Neural cell (in vitro differentiated cells): ENCODE measurements at regions not wholly inside any gene's neighbourhood (a gene's known extent, or its start where the extent isn't known, plus 50 kb on each side); places are given as distances from the start of the nearest gene placed in this dataset.

ENCODE experiments used
- H2AFZ ChIP-seq: fragments of 200-600, 300-800 bp; sonication (generic), shearing (Covaris generic); 2 replicates; pipeline ENCODE4 v1.6.0; 2014; ENCODE audit warnings: low read depth, mild to moderate bottlenecking, antibody characterized with exemption, low read length, moderate library complexity
- H3F3A ChIP-seq: fragments of 200-600 bp; shearing (Covaris generic); 2 replicates; pipeline ENCODE4 v1.6.1; 2016; ENCODE audit warnings: mild to moderate bottlenecking, moderate library complexity, mixed read lengths, antibody characterized with exemption, low read length; ENCODE audit not compliant: insufficient read depth, poor library complexity, severe bottlenecking
- H3K27ac ChIP-seq: fragments of 200-600, 300-800 bp; sonication (generic), shearing (Covaris generic); 2 replicates; pipeline ENCODE4 v1.5.1; 2014; ENCODE audit warnings: mild to moderate bottlenecking, low read length, moderate library complexity
- H3K27me3 ChIP-seq: fragments of 300-800, 200-600 bp; sonication (generic), shearing (Covaris generic); 2 replicates; pipeline ENCODE4 v1.6.0; 2014; ENCODE audit warnings: mild to moderate bottlenecking, low read depth, low read length, moderate library complexity; ENCODE audit not compliant: insufficient read depth
- H3K36me3 ChIP-seq: fragments of 300-800, 200-600 bp; sonication (generic), shearing (Covaris generic); 2 replicates; pipeline ENCODE4 v1.5.1; 2014; ENCODE audit warnings: mild to moderate bottlenecking, antibody characterized with exemption, low read length, moderate library complexity; ENCODE audit not compliant: insufficient read depth
- H3K4me2 ChIP-seq: fragments of 300-800, 200-600 bp; sonication (generic), shearing (Covaris generic); 2 replicates; pipeline ENCODE4 v1.6.0; 2014; ENCODE audit warnings: mild to moderate bottlenecking, low read length
- H3K4me3 ChIP-seq: fragments of 300-800, 200-600 bp; sonication (generic), shearing (Covaris generic); 2 replicates; pipeline ENCODE4 v1.5.1; 2014; ENCODE audit warnings: mild to moderate bottlenecking, low read length, moderate library complexity
- H3K79me2 ChIP-seq: fragments of 200-600 bp; shearing (Covaris generic); replicated peaks from 2 replicates; pipeline ENCODE4 v1.6.0; 2014; ENCODE audit warnings: mild to moderate bottlenecking, low read length, moderate library complexity; ENCODE audit not compliant: insufficient read depth
- H3K9ac ChIP-seq: fragments of 300-800, 200-600 bp; sonication (generic), shearing (Covaris generic); 2 replicates; pipeline ENCODE4 v1.6.1; 2016; ENCODE audit warnings: mild to moderate bottlenecking, low read length, mixed read lengths
- H3K9me2 ChIP-seq: fragments of 200-600 bp; shearing (Covaris generic); 2 replicates; pipeline ENCODE4 v1.6.1; 2016; ENCODE audit warnings: mild to moderate bottlenecking, low read length, mixed read lengths; ENCODE audit not compliant: insufficient read depth
- H3K9me3 ChIP-seq: fragments of 200-600, 300-800 bp; sonication (generic), shearing (Covaris generic); 2 replicates; pipeline ENCODE4 v1.6.1; 2016; ENCODE audit warnings: mild to moderate bottlenecking, mixed run types, low read length, moderate library complexity, mixed read lengths
- H4K20me1 ChIP-seq: fragments of 200-600 bp; shearing (Covaris generic); 2 replicates; pipeline ENCODE4 v1.6.1; 2016; ENCODE audit warnings: mild to moderate bottlenecking, mixed run types; ENCODE audit not compliant: insufficient read depth
- EP300 ChIP-seq: fragments of 450-650 bp; conservative IDR thresholded peaks from 2 replicates; pipeline ENCODE4 v1.6.1; 2014; ENCODE audit warnings: antibody characterized with exemption, mild to moderate bottlenecking, moderate library complexity; ENCODE audit not compliant: poor library complexity, severe bottlenecking
- EZH2 ChIP-seq: fragments of 200-600, 300-800 bp; shearing (Covaris generic), sonication (generic); IDR thresholded peaks from 2 replicates; pipeline ENCODE4 v1.6.1; 2014; ENCODE audit warnings: antibody characterized with exemption, low read length, borderline replicate concordance, mild to moderate bottlenecking; ENCODE audit not compliant: insufficient read depth, poor library complexity, severe bottlenecking
- MXI1 ChIP-seq: fragments of 450-650 bp; conservative IDR thresholded peaks from 2 replicates; pipeline ENCODE4 v1.6.1; 2014; ENCODE audit warnings: antibody characterized with exemption, mild to moderate bottlenecking; ENCODE audit not compliant: poor library complexity, severe bottlenecking
- POLR2AphosphoS5 ChIP-seq: IDR thresholded peaks from 2 replicates; pipeline ENCODE4 v1.6.1; 2012
- RAD21 ChIP-seq: fragments of 450-650 bp; conservative IDR thresholded peaks from 2 replicates; pipeline ENCODE4 v1.6.1; 2014; ENCODE audit warnings: antibody characterized with exemption, mild to moderate bottlenecking, moderate library complexity
- REST ChIP-seq: IDR thresholded peaks from 2 replicates; pipeline ENCODE4 v1.6.1; 2012; ENCODE audit warnings: borderline replicate concordance
- SMC3 ChIP-seq: fragments of 450-650 bp; conservative IDR thresholded peaks from 2 replicates; pipeline ENCODE4 v1.6.1; 2014; ENCODE audit warnings: antibody characterized with exemption, mild to moderate bottlenecking, moderate library complexity; ENCODE audit not compliant: poor library complexity
- TAF1 ChIP-seq: IDR thresholded peaks from 2 replicates; pipeline ENCODE4 v1.6.1; 2012; ENCODE audit warnings: low read depth
- TF ChIP-seq, protein P1 (sequence below): fragments of 450-650 bp; IDR thresholded peaks from 2 replicates; pipeline ENCODE4 v1.5.1; 2014; ENCODE audit warnings: antibody characterized with exemption, mild to moderate bottlenecking, moderate library complexity; ENCODE audit not compliant: poor library complexity, severe bottlenecking

GRCh38 chr3:21995079-21995607 lies 244.1 kb upstream of the ZNF385D start:
- Histone ChIP-seq H3K36me3 (no peaks in the 10 kb centered on the region), H3K27ac (no peak overlapping the region), H2AFZ (no peak overlapping the region), H3K9me3 (no peaks in the 10 kb centered on the region), H3K9me2 (no peaks in the 10 kb centered on the region), H3K4me2 (no peak overlapping the region), H4K20me1 (no peaks in the 10 kb centered on the region), H3K27me3 (no peaks in the 10 kb centered on the region), H3K79me2 (no peaks in the 10 kb centered on the region), H3K4me3 (no peak overlapping the region), H3F3A (no peaks in the 10 kb centered on the region), H3K9ac (no peak overlapping the region)
- no peak for TF ChIP-seq EP300
- no peak for TF ChIP-seq SMC3
- TF ChIP-seq MXI1: no peak
- TF ChIP-seq, protein P1, sequence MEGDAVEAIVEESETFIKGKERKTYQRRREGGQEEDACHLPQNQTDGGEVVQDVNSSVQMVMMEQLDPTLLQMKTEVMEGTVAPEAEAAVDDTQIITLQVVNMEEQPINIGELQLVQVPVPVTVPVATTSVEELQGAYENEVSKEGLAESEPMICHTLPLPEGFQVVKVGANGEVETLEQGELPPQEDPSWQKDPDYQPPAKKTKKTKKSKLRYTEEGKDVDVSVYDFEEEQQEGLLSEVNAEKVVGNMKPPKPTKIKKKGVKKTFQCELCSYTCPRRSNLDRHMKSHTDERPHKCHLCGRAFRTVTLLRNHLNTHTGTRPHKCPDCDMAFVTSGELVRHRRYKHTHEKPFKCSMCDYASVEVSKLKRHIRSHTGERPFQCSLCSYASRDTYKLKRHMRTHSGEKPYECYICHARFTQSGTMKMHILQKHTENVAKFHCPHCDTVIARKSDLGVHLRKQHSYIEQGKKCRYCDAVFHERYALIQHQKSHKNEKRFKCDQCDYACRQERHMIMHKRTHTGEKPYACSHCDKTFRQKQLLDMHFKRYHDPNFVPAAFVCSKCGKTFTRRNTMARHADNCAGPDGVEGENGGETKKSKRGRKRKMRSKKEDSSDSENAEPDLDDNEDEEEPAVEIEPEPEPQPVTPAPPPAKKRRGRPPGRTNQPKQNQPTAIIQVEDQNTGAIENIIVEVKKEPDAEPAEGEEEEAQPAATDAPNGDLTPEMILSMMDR: no peak
- TF ChIP-seq POLR2AphosphoS5: no peak
- TF ChIP-seq TAF1: no peak
- no peak for TF ChIP-seq EZH2
- TF ChIP-seq REST: no peak
- no peak for TF ChIP-seq RAD21

GRCh38 chr3:22007368-22007767 lies 256.4 kb upstream of the ZNF385D start:
- no peak overlapping the region for H3K4me2 ChIP-seq
- no peaks in the 10 kb centered on the region for H3K27me3 ChIP-seq
- TF ChIP-seq SMC3: no peak
- no peak for TF ChIP-seq POLR2AphosphoS5
- TF ChIP-seq REST: no peak
- TF ChIP-seq, protein P1: no peak
- no peak for TF ChIP-seq TAF1
- TF ChIP-seq EP300: no peak
- no peak for TF ChIP-seq RAD21
- no peak for TF ChIP-seq MXI1
- no peak for TF ChIP-seq EZH2
- H3F3A ChIP-seq: no peaks in the 10 kb centered on the region
- H3K9me3 ChIP-seq: no peaks in the 10 kb centered on the region
- H3K36me3 ChIP-seq: no peaks in the 10 kb centered on the region
- no peak overlapping the region for H3K27ac ChIP-seq
- H2AFZ ChIP-seq: no peak overlapping the region
- no peak overlapping the region for H3K9ac ChIP-seq
- no peaks in the 10 kb centered on the region for H4K20me1 ChIP-seq
- H3K9me2 ChIP-seq: no peaks in the 10 kb centered on the region
- no peaks in the 10 kb centered on the region for H3K79me2 ChIP-seq
- H3K4me3 ChIP-seq: no peak overlapping the region
